ENCODE measurements at regions not wholly inside any gene's neighbourhood (a gene's known extent, or its start where the extent isn't known, plus 50 kb on each side); places are given as distances from the start of the nearest gene placed in this dataset.

GRCh38 chr2:75428646-75429443 lies 131.9 kb downstream of the EVA1A start:
- H4K8ac ChIP-seq (ENCODE audit: low read depth, low read length): peak overlapping the region; percentile 4
- no peaks in the 10 kb centered on the region for H3K36me3 ChIP-seq (ENCODE audit: control insufficient read depth in 1 of 2, insufficient read depth in 2 of 2, low read length in 2 of 2)
- H3K4ac ChIP-seq (ENCODE audit: low read depth, low read length): no peak overlapping the region
- peaks cover 6% of the 10 kb centered on the region for H3K79me1 ChIP-seq (ENCODE audit: low read length)
- H3K18ac ChIP-seq (ENCODE audit: low read length): peak overlapping the region; percentile 71
- no peaks in the 10 kb centered on the region for H3K9me3 ChIP-seq (ENCODE audit: insufficient read depth, low read depth, low read length)
- H2AK5ac ChIP-seq (ENCODE audit: low read length): peak overlapping the region; percentile 84
- no CpG with 5 or more reads among the region's 7 CpGs for WGBS (ENCODE audit: extremely low coverage, insufficient coverage, insufficient read length)
- no peak overlapping the region for H4K12ac ChIP-seq (ENCODE audit: low read depth, low read length)
- peaks cover 12 to 24% of the 10 kb centered on the region in 2 experiments for H3K4me1 ChIP-seq (ENCODE audit: control insufficient read depth in 1 of 2, insufficient read depth in 2 of 2, low read length in 2 of 2)
- H3K79me2 ChIP-seq (ENCODE audit: control insufficient read depth, insufficient read depth, low read length, poor library complexity): no peaks in the 10 kb centered on the region
- no peak overlapping the region for H2BK120ac ChIP-seq (ENCODE audit: insufficient read depth, low read length, poor library complexity)
- no peak overlapping the region for H3K9ac ChIP-seq (ENCODE audit: low read length)
- DNase-seq: peak; percentile 56 to 66
- H3K27ac ChIP-seq (ENCODE audit: low read depth, low read length): no peak overlapping the region
- no peaks in the 10 kb centered on the region for H3K27me3 ChIP-seq (ENCODE audit: insufficient read depth, low read length)
- H2AFZ ChIP-seq (ENCODE audit: insufficient read depth, low read length, poor library complexity): peak overlapping the region; percentile 24
- no peak overlapping the region for H2BK5ac ChIP-seq (ENCODE audit: low read depth, low read length, poor library complexity)
- H3K14ac ChIP-seq (ENCODE audit: low read length): peak overlapping the region; percentile 9
- H4K91ac ChIP-seq (ENCODE audit: low read depth, low read length): peak overlapping the region; percentile 17
- peak overlapping the region; percentile 1 for H3K4me3 ChIP-seq (ENCODE audit: low read depth, low read length)
- no peak overlapping the region for H3K4me2 ChIP-seq (ENCODE audit: low read length)
- H3K23ac ChIP-seq (ENCODE audit: low read length): no peak overlapping the region
- H2BK12ac ChIP-seq (ENCODE audit: low read length): peak overlapping the region; percentile 84

GRCh38 chr2:75428060-75428459 lies 132.7 kb downstream of the EVA1A start:
- H3K23ac ChIP-seq (ENCODE audit: low read length): no peak overlapping the region
- DNase-seq: peak; percentile 63 to 95
- H3K4me3 ChIP-seq (ENCODE audit: low read depth, low read length): no peak overlapping the region
- no peak overlapping the region for H2BK12ac ChIP-seq (ENCODE audit: low read length)
- H3K36me3 ChIP-seq (ENCODE audit: control insufficient read depth in 1 of 2, insufficient read depth in 2 of 2, low read length in 2 of 2): no peaks in the 10 kb centered on the region
- no peak overlapping the region for H3K4ac ChIP-seq (ENCODE audit: low read depth, low read length)
- H3K9me3 ChIP-seq (ENCODE audit: insufficient read depth, low read depth, low read length): no peaks in the 10 kb centered on the region
- H3K18ac ChIP-seq (ENCODE audit: low read length): no peak overlapping the region
- WGBS (ENCODE audit: extremely low coverage, insufficient coverage, insufficient read length): no CpG with 5 or more reads among the region's 2 CpGs
- no peak overlapping the region for H2AK5ac ChIP-seq (ENCODE audit: low read length)
- no peak overlapping the region for H3K9ac ChIP-seq (ENCODE audit: low read length)
- no peak overlapping the region for H4K91ac ChIP-seq (ENCODE audit: low read depth, low read length)
- H3K79me2 ChIP-seq (ENCODE audit: control insufficient read depth, insufficient read depth, low read length, poor library complexity): no peaks in the 10 kb centered on the region
- H3K79me1 ChIP-seq (ENCODE audit: low read length): peaks cover 6% of the 10 kb centered on the region
- H3K4me1 ChIP-seq (ENCODE audit: control insufficient read depth in 1 of 2, insufficient read depth in 2 of 2, low read length in 2 of 2): peaks cover 12 to 19% of the 10 kb centered on the region in 2 experiments
- no peak overlapping the region for H4K8ac ChIP-seq (ENCODE audit: low read depth, low read length)
- no peak overlapping the region for H4K12ac ChIP-seq (ENCODE audit: low read depth, low read length)
- no peak overlapping the region for H2BK5ac ChIP-seq (ENCODE audit: low read depth, low read length, poor library complexity)
- H3K4me2 ChIP-seq (ENCODE audit: low read length): no peak overlapping the region
- no peak overlapping the region for H3K27ac ChIP-seq (ENCODE audit: low read depth, low read length)
- no peak overlapping the region for H3K14ac ChIP-seq (ENCODE audit: low read length)
- H3K27me3 ChIP-seq (ENCODE audit: insufficient read depth, low read length): no peaks in the 10 kb centered on the region
- H2BK120ac ChIP-seq (ENCODE audit: insufficient read depth, low read length, poor library complexity): no peak overlapping the region
- H2AFZ ChIP-seq (ENCODE audit: insufficient read depth, low read length, poor library complexity): no peak overlapping the region

GRCh38 chr2:75424936-75425619 lies 135.7 kb downstream of the EVA1A start:
- no peaks in the 10 kb centered on the region for H3K36me3 ChIP-seq (ENCODE audit: control insufficient read depth in 1 of 2, insufficient read depth in 2 of 2, low read length in 2 of 2)
- H2BK120ac ChIP-seq (ENCODE audit: insufficient read depth, low read length, poor library complexity): no peak overlapping the region
- peaks cover 8% of the 10 kb centered on the region in 2 experiments for H3K4me1 ChIP-seq (ENCODE audit: control insufficient read depth in 1 of 2, insufficient read depth in 2 of 2, low read length in 2 of 2)
- H2AK5ac ChIP-seq (ENCODE audit: low read length): no peak overlapping the region
- H3K9me3 ChIP-seq (ENCODE audit: insufficient read depth, low read depth, low read length): no peaks in the 10 kb centered on the region
- no peak overlapping the region for H3K9ac ChIP-seq (ENCODE audit: low read length)
- DNase-seq: no peak
- no peak overlapping the region for H2AFZ ChIP-seq (ENCODE audit: insufficient read depth, low read length, poor library complexity)
- H3K79me1 ChIP-seq (ENCODE audit: low read length): peaks cover 6% of the 10 kb centered on the region
- no peak overlapping the region for H3K4ac ChIP-seq (ENCODE audit: low read depth, low read length)
- H3K79me2 ChIP-seq (ENCODE audit: control insufficient read depth, insufficient read depth, low read length, poor library complexity): no peaks in the 10 kb centered on the region
- no peak overlapping the region for H2BK5ac ChIP-seq (ENCODE audit: low read depth, low read length, poor library complexity)
- H3K27me3 ChIP-seq (ENCODE audit: insufficient read depth, low read length): no peaks in the 10 kb centered on the region
- H3K4me2 ChIP-seq (ENCODE audit: low read length): no peak overlapping the region
- H4K8ac ChIP-seq (ENCODE audit: low read depth, low read length): no peak overlapping the region
- H3K14ac ChIP-seq (ENCODE audit: low read length): no peak overlapping the region
- H3K4me3 ChIP-seq (ENCODE audit: low read depth, low read length): no peak overlapping the region
- H3K18ac ChIP-seq (ENCODE audit: low read length): no peak overlapping the region
- no peak overlapping the region for H4K91ac ChIP-seq (ENCODE audit: low read depth, low read length)
- no peak overlapping the region for H3K27ac ChIP-seq (ENCODE audit: low read depth, low read length)
- no peak overlapping the region for H4K12ac ChIP-seq (ENCODE audit: low read depth, low read length)
- no peak overlapping the region for H2BK12ac ChIP-seq (ENCODE audit: low read length)
- no CpG with 5 or more reads among the region's 4 CpGs for WGBS (ENCODE audit: extremely low coverage, insufficient coverage, insufficient read length)
- H3K23ac ChIP-seq (ENCODE audit: low read length): no peak overlapping the region

GRCh38 chr2:75421986-75422385 lies 138.8 kb downstream of the EVA1A start:
- Histone ChIP-seq H3K79me1 (ENCODE audit: low read length) (no peaks in the 10 kb centered on the region), H3K14ac (ENCODE audit: low read length) (no peak overlapping the region), H4K91ac (ENCODE audit: low read depth, low read length) (no peak overlapping the region), H4K12ac (ENCODE audit: low read depth, low read length) (no peak overlapping the region), H3K18ac (ENCODE audit: low read length) (no peak overlapping the region), H2BK12ac (ENCODE audit: low read length) (no peak overlapping the region), H4K8ac (ENCODE audit: low read depth, low read length) (no peak overlapping the region), H3K27ac (ENCODE audit: low read depth, low read length) (no peak overlapping the region), H3K36me3 (ENCODE audit: control insufficient read depth in 1 of 2, insufficient read depth in 2 of 2, low read length in 2 of 2) (no peaks in the 10 kb centered on the region), H3K4me1 (ENCODE audit: control insufficient read depth in 1 of 2, insufficient read depth in 2 of 2, low read length in 2 of 2) (no peaks in the 10 kb centered on the region), H3K9me3 (ENCODE audit: insufficient read depth, low read depth, low read length) (no peaks in the 10 kb centered on the region), H3K9ac (ENCODE audit: low read length) (no peak overlapping the region), H2AK5ac (ENCODE audit: low read length) (no peak overlapping the region), H3K79me2 (ENCODE audit: control insufficient read depth, insufficient read depth, low read length, poor library complexity) (no peaks in the 10 kb centered on the region), H3K27me3 (ENCODE audit: insufficient read depth, low read length) (no peaks in the 10 kb centered on the region), H3K4me3 (ENCODE audit: low read depth, low read length) (no peak overlapping the region), H2AFZ (ENCODE audit: insufficient read depth, low read length, poor library complexity) (no peak overlapping the region), H2BK120ac (ENCODE audit: insufficient read depth, low read length, poor library complexity) (no peak overlapping the region), H2BK5ac (ENCODE audit: low read depth, low read length, poor library complexity) (no peak overlapping the region), H3K4me2 (ENCODE audit: low read length) (no peak overlapping the region), H3K23ac (ENCODE audit: low read length) (no peak overlapping the region), H3K4ac (ENCODE audit: low read depth, low read length) (no peak overlapping the region)
- no peak for DNase-seq
- no CpG with 5 or more reads among the region's 1 CpG for WGBS (ENCODE audit: extremely low coverage, insufficient coverage, insufficient read length)

All from trophoblast cell (in vitro differentiated cells and primary cell).